Calu3 (cell line): ENCODE measurements at regions not wholly inside any gene's neighbourhood (a gene's known extent, or its start where the extent isn't known, plus 50 kb on each side); places are given as distances from the start of the nearest gene placed in this dataset.

Source experiments
- BruUV-seq: library from RNA; stranded (reverse); fragments of 400-500 nt; replicated peaks from 2 replicates; lab custom pipeline; 2021; lab: Mats Ljungman, UMichigan
- CTCF ChIA-PET: fragments of 300-600 bp; sonication (Branson Sonifier 250); formaldehyde crosslinking; loops from one replicate; lab custom pipeline; 2022; ENCODE audit warnings: antibody characterized with exemption; lab: Charles Lee
- DNase-seq: peaks from one replicate; pipeline ENCODE4 v3.0.0; 2022
- H3K27ac Mint-ChIP-seq: one replicate; pipeline ENCODE4 v1.8.0; 2022; ENCODE audit warnings: mixed read lengths; ENCODE audit not compliant: unreplicated experiment
- H3K27me3 Mint-ChIP-seq: one replicate; pipeline ENCODE4 v1.8.0; 2022; ENCODE audit warnings: mixed read lengths; ENCODE audit not compliant: unreplicated experiment
- H3K36me3 Mint-ChIP-seq: one replicate; pipeline ENCODE4 v1.8.0; 2022; ENCODE audit warnings: mild to moderate bottlenecking, moderate library complexity, mixed read lengths; ENCODE audit not compliant: insufficient read depth, unreplicated experiment
- H3K4me1 Mint-ChIP-seq: one replicate; pipeline ENCODE4 v1.8.0; 2022; ENCODE audit warnings: mild to moderate bottlenecking, low read depth, mixed read lengths; ENCODE audit not compliant: unreplicated experiment
- H3K4me3 Mint-ChIP-seq: one replicate; pipeline ENCODE4 v1.8.0; 2022; ENCODE audit warnings: mild to moderate bottlenecking, low read depth, moderate library complexity, mixed read lengths; ENCODE audit not compliant: unreplicated experiment
- H3K9me3 Mint-ChIP-seq: one replicate; pipeline ENCODE4 v1.8.0; 2022; ENCODE audit warnings: low read depth, mixed read lengths; ENCODE audit not compliant: unreplicated experiment
- CTCF ChIP-seq: fragments of 200-600 bp; IDR thresholded peaks from one replicate; pipeline ENCODE4 v1.8.0; 2022; ENCODE audit warnings: antibody characterized with exemption; ENCODE audit not compliant: unreplicated experiment
- intact Hi-C: fragments of 100-400 bp; cut with micrococcal nuclease; formaldehyde crosslinking; loops from one replicate; pipeline ENCODE4 v1.10.0; 2022; ENCODE audit not compliant: unreplicated experiment

- no peaks in the 10 kb centered on the region for H3K36me3 Mint-ChIP-seq
- no TSS peak for BruUV-seq
- H3K27me3 Mint-ChIP-seq = peaks cover 47% of the 10 kb centered on the region
- CTCF ChIA-PET = no interaction called here
- no peak overlapping the region for H3K4me3 Mint-ChIP-seq
- H3K9me3 Mint-ChIP-seq = no peaks in the 10 kb centered on the region
- no peak for DNase-seq
- intact Hi-C loops = loop anchor here (10.0 kb wide), 1 partner anchor 130 kb away; the partner anchor contains the start of gene GPC1
- no peak overlapping the region for H3K27ac Mint-ChIP-seq
- TF ChIP-seq CTCF = no peak
- no peaks in the 10 kb centered on the region for H3K4me1 Mint-ChIP-seq
Observed at GRCh38 chr2:240304746-240305161, 130.7 kb upstream of the GPC1 start.

- Mint-ChIP-seq H3K36me3 (no peaks in the 10 kb centered on the region), H3K4me1 (no peaks in the 10 kb centered on the region), H3K27me3 (peaks cover 43% of the 10 kb centered on the region), H3K4me3 (no peak overlapping the region), H3K27ac (no peak overlapping the region), H3K9me3 (no peaks in the 10 kb centered on the region)
- TF ChIP-seq CTCF = no peak
- CTCF ChIA-PET = no interaction called here
- BruUV-seq = no TSS peak
- DNase-seq = no peak
- intact Hi-C loops = loop anchor here (10.0 kb wide), 1 partner anchor 129 kb away; the partner anchor contains the start of gene GPC1
Observed at GRCh38 chr2:240305369-240305962, 130.0 kb upstream of the GPC1 start.

GRCh38 chr2:240306185-240306584, 129.3 kb upstream of the GPC1 start:
- no peak for TF ChIP-seq CTCF
- H3K4me1 Mint-ChIP-seq = no peaks in the 10 kb centered on the region
- no peak overlapping the region for H3K4me3 Mint-ChIP-seq
- no peak for DNase-seq
- CTCF ChIA-PET = interaction anchor here (1.1 kb wide), 1 partner anchor 13 kb away, joined by 3 read pairs; no protein-coding TSS in a partner anchor
- H3K27me3 Mint-ChIP-seq = peaks cover 36% of the 10 kb centered on the region
- H3K9me3 Mint-ChIP-seq = no peaks in the 10 kb centered on the region
- no peak overlapping the region for H3K27ac Mint-ChIP-seq
- H3K36me3 Mint-ChIP-seq = no peaks in the 10 kb centered on the region
- no TSS peak for BruUV-seq
- intact Hi-C loops = loop anchor here (10.0 kb wide), 1 partner anchor 129 kb away; the partner anchor contains the start of gene GPC1

GRCh38 chr2:240308111-240308651, 127.3 kb upstream of the GPC1 start:
- Mint-ChIP-seq H3K9me3 (no peaks in the 10 kb centered on the region), H3K27ac (no peak overlapping the region), H3K27me3 (peaks cover 20% of the 10 kb centered on the region), H3K36me3 (no peaks in the 10 kb centered on the region), H3K4me3 (no peak overlapping the region), H3K4me1 (no peaks in the 10 kb centered on the region)
- no peak for DNase-seq
- CTCF ChIA-PET = no interaction called here
- TF ChIP-seq CTCF = no peak
- no TSS peak for BruUV-seq
- intact Hi-C loops = loop anchor here (10.0 kb wide), 1 partner anchor 127 kb away; the partner anchor contains the start of gene GPC1
